ENCODE measurements at regions not wholly inside any gene's neighbourhood (a gene's known extent, or its start where the extent isn't known, plus 50 kb on each side); places are given as distances from the start of the nearest gene placed in this dataset.

- POLR2A ChIA-PET: interaction anchor here (1.4 kb wide), 1 partner anchor 7 kb away, joined by 3 read pairs; no protein-coding TSS in a partner anchor
- Mint-ChIP-seq H3K9me3 (ENCODE audit: unreplicated experiment) (no peaks in the 10 kb centered on the region), H3K4me3 (ENCODE audit: unreplicated experiment) (no peak overlapping the region), H3K36me3 (ENCODE audit: insufficient read depth, unreplicated experiment) (no peaks in the 10 kb centered on the region), H3K27ac (ENCODE audit: low read depth, unreplicated experiment) (no peak overlapping the region), H3K4me1 (ENCODE audit: insufficient read depth, unreplicated experiment) (peaks cover 7% of the 10 kb centered on the region), H3K27me3 (ENCODE audit: insufficient read depth, unreplicated experiment) (no peaks in the 10 kb centered on the region)
- BruUV-seq (replicated peaks): no TSS peak
- TF ChIP-seq CTCF (IDR thresholded peaks at IDR 0.05; ENCODE audit: unreplicated experiment): no peak
- intact Hi-C loops (cut with micrococcal nuclease): no loop called here
- CTCF ChIA-PET: no interaction called here
- DNase-seq (ENCODE audit: unreplicated experiment): no peak
Observed at GRCh38 chr2:37464067-37464466, 119.6 kb downstream of the QPCT start.

- no TSS peak for BruUV-seq (replicated peaks)
- intact Hi-C loops (cut with micrococcal nuclease): no loop called here
- no peak overlapping the region for H3K27ac Mint-ChIP-seq (ENCODE audit: low read depth, unreplicated experiment)
- no peaks in the 10 kb centered on the region for H3K9me3 Mint-ChIP-seq (ENCODE audit: unreplicated experiment)
- H3K4me3 Mint-ChIP-seq (ENCODE audit: unreplicated experiment): no peak overlapping the region
- no peak for TF ChIP-seq CTCF (IDR thresholded peaks at IDR 0.05; ENCODE audit: unreplicated experiment)
- H3K27me3 Mint-ChIP-seq (ENCODE audit: insufficient read depth, unreplicated experiment): no peaks in the 10 kb centered on the region
- no peaks in the 10 kb centered on the region for H3K4me1 Mint-ChIP-seq (ENCODE audit: insufficient read depth, unreplicated experiment)
- DNase-seq (ENCODE audit: unreplicated experiment): no peak
- ChIA-PET POLR2A (no interaction called here), CTCF (interaction anchor here (0.6 to 1.2 kb wide), 2 partner anchors 14 to 25 kb away, joined by 3 to 4 read pairs; no protein-coding TSS in a partner anchor)
- H3K36me3 Mint-ChIP-seq (ENCODE audit: insufficient read depth, unreplicated experiment): no peaks in the 10 kb centered on the region
Observed at GRCh38 chr2:37466533-37467222, 122.2 kb downstream of the QPCT start.

- Mint-ChIP-seq H3K4me3 (ENCODE audit: unreplicated experiment) (no peak overlapping the region), H3K27me3 (ENCODE audit: insufficient read depth, unreplicated experiment) (no peaks in the 10 kb centered on the region), H3K9me3 (ENCODE audit: unreplicated experiment) (no peaks in the 10 kb centered on the region), H3K4me1 (ENCODE audit: insufficient read depth, unreplicated experiment) (peaks cover 7% of the 10 kb centered on the region), H3K27ac (ENCODE audit: low read depth, unreplicated experiment) (no peak overlapping the region), H3K36me3 (ENCODE audit: insufficient read depth, unreplicated experiment) (no peaks in the 10 kb centered on the region)
- ChIA-PET POLR2A (no interaction called here), CTCF (interaction anchor here (0.6 to 1.1 kb wide), 4 partner anchors 11 to 805 kb away, joined by 3 read pairs; no protein-coding TSS in a partner anchor)
- BruUV-seq (replicated peaks): no TSS peak
- TF ChIP-seq CTCF (IDR thresholded peaks at IDR 0.05; ENCODE audit: unreplicated experiment): no peak
- no peak for DNase-seq (ENCODE audit: unreplicated experiment)
- intact Hi-C loops (cut with micrococcal nuclease): no loop called here
Observed at GRCh38 chr2:37468170-37468569, 123.7 kb downstream of the QPCT start.

- intact Hi-C loops (cut with micrococcal nuclease): no loop called here
- Mint-ChIP-seq H3K9me3 (ENCODE audit: unreplicated experiment) (no peaks in the 10 kb centered on the region), H3K27me3 (ENCODE audit: insufficient read depth, unreplicated experiment) (no peaks in the 10 kb centered on the region), H3K4me3 (ENCODE audit: unreplicated experiment) (no peak overlapping the region), H3K36me3 (ENCODE audit: insufficient read depth, unreplicated experiment) (no peaks in the 10 kb centered on the region), H3K4me1 (ENCODE audit: insufficient read depth, unreplicated experiment) (peaks cover 7% of the 10 kb centered on the region), H3K27ac (ENCODE audit: low read depth, unreplicated experiment) (no peak overlapping the region)
- no peak for TF ChIP-seq CTCF (IDR thresholded peaks at IDR 0.05; ENCODE audit: unreplicated experiment)
- no TSS peak for BruUV-seq (replicated peaks)
- POLR2A ChIA-PET: no interaction called here
- CTCF ChIA-PET: interaction anchor here (1.0 kb wide), 1 partner anchor 54 kb away, joined by 3 read pairs; no protein-coding TSS in a partner anchor
- no peak for DNase-seq (ENCODE audit: unreplicated experiment)
Observed at GRCh38 chr2:37469126-37469525, 124.7 kb downstream of the QPCT start.
